HG03354 (cell line): ENCODE measurements at regions not wholly inside any gene's neighbourhood (a gene's known extent, or its start where the extent isn't known, plus 50 kb on each side); places are given as distances from the start of the nearest gene placed in this dataset.
A peak's percentile ranks its signal among the peaks of the same experiment; 100 is the strongest.

Experiments used
- ATAC-seq: cut with Tn5 transposase; IDR thresholded peaks from one replicate; pipeline ENCODE4 v1.9.1; 2021; ENCODE audit warnings: mild to moderate bottlenecking; ENCODE audit not compliant: unreplicated experiment, poor library complexity, severe bottlenecking

DNA sequence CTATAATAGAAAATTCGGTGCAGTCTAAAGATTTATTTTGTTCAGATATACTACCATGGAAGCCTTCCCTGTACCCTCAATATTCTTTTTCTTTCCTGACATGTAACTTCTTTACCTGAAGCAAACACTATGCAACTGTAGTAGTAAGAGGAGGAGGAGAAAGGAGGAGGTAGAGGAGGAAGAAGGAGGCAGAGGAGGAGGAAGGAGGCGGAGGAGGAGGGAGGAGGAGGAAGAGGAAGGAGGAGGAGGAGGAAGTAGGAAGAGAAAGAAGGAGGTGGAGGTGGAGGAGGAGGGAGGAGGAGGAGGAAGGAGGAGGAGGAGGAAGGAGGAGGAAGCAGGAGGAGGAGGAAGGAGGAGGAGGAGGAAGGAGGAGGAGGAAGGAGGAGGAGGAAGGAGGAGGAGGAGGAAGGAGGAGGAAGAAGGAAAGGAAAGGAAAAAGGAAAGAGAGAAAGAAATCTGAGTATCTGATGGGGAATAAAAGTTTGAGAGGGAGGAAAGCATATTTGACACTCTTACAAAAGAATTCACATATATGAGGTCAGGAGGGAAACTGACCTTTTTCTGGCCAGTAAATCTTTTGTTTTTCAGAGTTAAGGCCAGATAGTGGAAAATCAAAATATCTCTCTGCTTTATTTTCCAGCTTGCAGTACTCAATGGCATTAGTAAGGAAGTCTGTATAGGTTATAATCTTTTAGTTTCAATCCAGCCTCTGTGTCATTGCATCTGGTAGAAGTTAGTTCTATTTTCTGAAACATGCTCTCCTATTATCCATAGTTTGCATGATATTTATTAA, 114.5 kb upstream of the LPAR1 start:
- ATAC-seq = no peak

DNA sequence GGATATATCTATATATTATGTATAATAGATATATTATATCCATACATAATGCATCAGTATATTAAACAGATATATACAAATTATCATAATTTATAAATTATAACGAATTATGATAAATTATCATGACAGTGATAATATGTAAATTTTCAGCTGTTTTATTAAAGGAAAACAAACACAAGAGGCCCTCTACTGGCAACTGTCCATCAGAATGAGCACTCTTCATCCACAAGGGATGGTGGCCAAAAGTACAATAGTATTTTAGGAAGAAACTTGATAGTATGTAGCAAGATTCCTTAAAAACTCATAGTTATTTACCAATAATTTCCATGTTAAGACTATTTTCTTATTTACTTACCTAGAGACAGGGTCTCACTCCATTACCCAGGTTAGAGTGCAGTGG, 113.3 kb upstream of the LPAR1 start:
- no peak for ATAC-seq

DNA sequence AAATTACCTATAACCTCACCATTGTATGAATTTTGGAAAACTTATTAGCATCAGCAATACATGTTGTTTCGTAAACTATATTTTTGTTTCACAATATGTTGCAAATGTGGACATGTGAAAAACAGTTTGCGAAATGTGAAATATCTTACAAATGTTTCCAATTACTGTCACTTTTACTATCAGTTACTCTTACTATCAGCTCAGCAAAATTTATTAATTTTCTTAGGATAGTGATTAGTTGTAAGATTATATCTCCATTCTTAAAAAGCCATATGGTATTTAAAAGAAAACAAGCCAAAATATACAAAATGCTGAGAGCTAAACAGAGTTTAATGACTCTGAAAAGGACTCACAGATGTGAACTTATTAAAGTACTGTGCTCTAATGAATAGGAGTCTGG, 111.9 kb upstream of the LPAR1 start:
- ATAC-seq = no peak

DNA sequence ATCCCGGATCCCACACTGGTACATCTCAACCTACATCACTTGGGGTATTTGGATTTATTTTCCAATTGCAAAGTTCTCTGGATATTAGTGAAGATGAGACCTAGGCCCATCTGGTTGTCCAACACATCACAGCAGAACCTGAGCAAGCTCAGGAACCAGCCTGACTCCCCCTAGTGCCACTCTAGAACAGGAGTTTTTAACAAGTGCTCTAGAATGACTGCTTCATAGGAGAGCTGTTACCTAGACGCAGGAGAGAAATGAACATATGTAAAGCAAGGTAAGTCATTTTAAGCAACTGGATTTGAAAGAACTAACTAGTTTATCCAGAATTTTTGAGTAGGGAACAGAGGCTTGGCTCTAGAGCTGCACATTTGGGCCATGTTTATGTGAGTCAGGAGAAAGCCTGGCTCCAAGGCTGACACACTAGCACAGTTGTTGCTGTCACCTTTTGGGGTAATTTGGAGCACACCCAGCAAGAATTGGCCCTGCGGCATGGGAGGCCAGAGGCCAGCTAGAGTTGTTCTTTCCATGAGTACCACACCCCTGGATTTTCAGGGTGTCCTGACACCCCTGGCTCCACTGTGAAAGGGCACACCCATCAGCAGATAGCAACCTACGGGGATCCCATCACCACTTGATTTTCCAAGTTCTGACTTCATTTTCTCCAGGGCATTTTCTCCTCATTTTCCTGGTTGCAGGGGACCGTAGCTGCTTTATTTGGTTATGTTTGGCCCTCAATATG, 110.9 kb upstream of the LPAR1 start:
- ATAC-seq = peak; percentile 50

- peak; percentile 94 for ATAC-seq
Measured at GRCh38 chr9:111148052-111149017, 110.1 kb upstream of the LPAR1 start.

DNA sequence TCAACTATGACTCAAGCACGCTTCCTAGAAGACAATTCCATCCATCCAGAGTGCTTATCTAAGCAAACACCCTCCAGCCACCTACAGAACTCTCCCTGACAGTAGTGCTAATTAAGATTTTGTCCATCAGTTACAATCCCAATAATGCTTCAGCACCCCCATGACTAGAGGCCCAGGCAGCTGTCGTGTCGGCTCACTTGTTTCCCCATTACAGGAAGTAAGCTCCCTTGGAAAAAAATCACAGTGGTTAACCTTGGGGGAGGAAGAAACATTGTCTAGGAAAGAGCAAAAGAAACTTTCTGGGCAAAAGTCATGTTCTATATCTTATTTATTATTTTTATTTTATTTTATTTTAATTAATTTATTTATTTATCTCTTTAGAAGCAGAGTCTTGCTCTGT, 108.8 kb upstream of the LPAR1 start:
- ATAC-seq = no peak

DNA sequence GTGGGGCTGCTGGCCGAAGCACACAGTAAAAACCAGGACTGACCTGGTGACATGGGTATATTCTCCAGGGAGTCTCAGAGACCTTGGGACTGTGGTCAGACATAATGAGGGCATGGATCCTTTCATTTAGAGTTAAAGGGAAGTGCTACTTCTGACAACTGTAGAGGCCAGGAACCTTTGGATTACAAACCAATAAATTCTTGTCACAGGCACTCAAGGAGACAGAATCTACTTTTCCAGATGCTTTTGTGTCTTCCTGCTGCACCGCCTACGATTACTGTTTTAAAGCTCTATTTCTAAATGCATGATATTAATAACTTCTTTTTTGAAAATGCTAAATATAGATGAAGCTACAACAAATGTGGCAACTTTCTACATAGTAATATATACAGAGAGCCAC, 106.5 kb upstream of the LPAR1 start:
- ATAC-seq = no peak

- ATAC-seq = no peak
Measured at GRCh38 chr9:111136180-111136579, 97.9 kb upstream of the LPAR1 start.

GRCh38 chr9:111131211-111131610, 92.9 kb upstream of the LPAR1 start:
- ATAC-seq = no peak

GRCh38 chr9:111120526-111120925, 82.3 kb upstream of the LPAR1 start:
- no peak for ATAC-seq

DNA sequence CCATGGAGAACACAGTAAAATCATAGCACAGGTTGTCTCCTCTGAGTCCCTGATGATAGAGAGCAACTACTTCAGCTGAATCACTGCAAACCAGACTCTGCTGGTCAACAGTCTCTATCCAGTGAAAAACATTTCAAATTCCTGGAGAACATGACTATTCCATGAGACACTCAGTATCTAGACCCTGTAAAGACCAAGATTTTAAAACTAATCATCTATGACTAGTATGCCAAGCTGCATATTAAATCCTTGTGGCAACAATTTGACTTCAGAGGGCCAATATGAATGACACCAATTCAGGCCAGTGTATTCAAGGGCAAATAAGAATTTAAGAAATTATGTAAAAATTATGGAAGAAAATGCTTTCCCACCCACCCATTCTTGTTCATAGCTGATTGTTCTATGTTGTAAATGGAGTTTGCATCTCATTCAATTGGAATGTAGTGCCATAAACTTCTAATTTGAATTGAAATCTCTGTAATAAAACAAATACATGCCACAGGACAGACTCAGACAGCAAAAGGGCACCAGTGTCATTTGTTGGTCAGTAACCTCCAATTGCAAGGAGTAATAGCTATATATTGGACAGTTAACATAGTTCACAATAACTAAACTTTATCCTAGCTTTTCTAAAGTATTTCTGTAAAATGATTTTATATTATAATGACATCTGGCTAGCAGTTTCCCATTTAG, 80.1 kb upstream of the LPAR1 start:
- ATAC-seq = no peak

- ATAC-seq = no peak
Measured at GRCh38 chr9:111114486-111114885, 76.2 kb upstream of the LPAR1 start.

GRCh38 chr9:111113712-111114111, 75.4 kb upstream of the LPAR1 start:
- no peak for ATAC-seq

GRCh38 chr9:111110805-111111204, 72.5 kb upstream of the LPAR1 start:
- ATAC-seq = no peak

DNA sequence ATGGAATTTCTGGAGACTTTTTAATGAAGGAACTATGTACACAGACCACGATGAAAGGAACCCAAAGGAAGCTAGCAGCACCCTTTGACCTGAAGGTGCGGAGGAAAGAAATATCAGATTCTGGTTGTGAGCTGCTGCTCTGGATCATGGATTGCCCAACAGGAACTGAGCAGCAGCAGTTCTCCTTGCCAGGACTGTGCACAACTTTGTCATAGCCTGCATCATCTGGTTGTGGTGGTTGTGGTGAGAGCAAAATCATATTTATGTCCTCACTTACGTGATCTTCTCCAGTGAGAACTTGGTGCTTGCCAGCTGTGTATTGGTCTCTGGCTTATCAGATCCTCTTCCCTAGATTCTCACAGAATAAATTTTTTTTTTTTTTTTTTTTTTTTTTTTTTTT, 70.7 kb upstream of the LPAR1 start:
- ATAC-seq = no peak

DNA sequence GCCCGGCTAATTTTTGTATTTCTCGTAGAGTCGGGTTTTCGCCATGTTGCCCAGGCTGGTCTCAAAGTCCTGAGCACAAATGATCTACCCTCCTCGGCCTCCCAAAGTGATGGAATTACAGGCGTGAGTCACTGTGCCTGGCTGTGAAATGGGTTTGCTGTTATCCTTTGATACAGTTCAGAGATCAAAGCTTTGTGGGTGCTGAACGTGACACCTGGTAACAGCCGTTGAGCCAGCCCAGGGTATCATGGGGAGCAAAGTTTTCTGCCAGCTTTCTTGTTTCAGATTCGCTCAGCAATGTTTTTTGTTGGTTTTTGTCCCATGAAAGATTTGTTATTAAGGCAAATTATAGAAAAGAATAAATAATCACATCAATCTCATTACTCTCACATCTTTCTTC, 68.9 kb upstream of the LPAR1 start:
- no peak for ATAC-seq

GRCh38 chr9:111106202-111106601, 67.9 kb upstream of the LPAR1 start:
- ATAC-seq = no peak

DNA sequence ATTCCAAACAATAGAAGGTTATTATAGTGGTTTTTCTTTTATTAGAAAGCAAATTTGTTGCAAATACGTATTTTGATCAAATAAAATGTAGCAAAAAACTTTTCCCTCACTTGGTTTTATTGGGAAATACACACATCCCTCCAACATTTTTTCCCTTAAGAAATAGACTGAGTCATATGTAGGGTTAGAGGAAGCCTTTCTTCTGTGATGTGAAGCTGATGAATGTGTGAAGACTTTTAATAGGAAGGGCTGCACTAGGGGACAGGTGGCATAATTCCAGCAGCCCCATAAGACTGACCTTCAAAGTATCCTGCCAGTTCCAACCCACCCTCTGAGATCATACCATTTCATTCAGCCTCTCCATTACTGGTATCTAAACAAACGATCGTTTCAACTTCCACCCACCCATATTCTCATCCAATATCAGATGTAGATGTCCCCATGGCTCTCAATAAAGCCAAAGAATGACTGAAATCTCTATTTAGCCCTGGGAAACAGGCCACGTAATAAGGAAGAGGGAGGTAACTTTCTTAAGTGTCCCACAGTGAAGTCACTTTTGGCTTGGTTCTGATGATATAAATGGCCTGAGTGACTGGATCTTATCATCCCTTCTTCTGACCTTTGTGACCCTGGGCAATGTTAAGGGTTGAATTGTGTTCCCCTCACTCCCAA, 64.7 kb upstream of the LPAR1 start:
- no peak for ATAC-seq
